DOHH2 (cell line): ENCODE measurements at regions not wholly inside any gene's neighbourhood (a gene's known extent, or its start where the extent isn't known, plus 50 kb on each side); places are given as distances from the start of the nearest gene placed in this dataset.

Experiments used
- H3F3A ChIP-seq: fragments of 200-600 bp; sonication (generic), shearing (Covaris generic); 2 replicates; pipeline ENCODE4 v1.6.0; 2016; ENCODE audit warnings: antibody characterized with exemption, mild to moderate bottlenecking; ENCODE audit not compliant: control insufficient read depth, insufficient read depth
- H3K27ac ChIP-seq: fragments of 200-600 bp; sonication (generic); 2 replicates; pipeline ENCODE4 v1.5.1; 2014; ENCODE audit warnings: low read depth, mild to moderate bottlenecking, low read length, moderate library complexity
- H3K27me3 ChIP-seq: fragments of 200-600 bp; sonication (generic); 2 replicates; pipeline ENCODE4 v1.6.1; 2014; ENCODE audit warnings: mild to moderate bottlenecking, low read length, mixed read lengths; ENCODE audit not compliant: control insufficient read depth
- H3K36me3 ChIP-seq: fragments of 200-600 bp; sonication (generic); 2 replicates; pipeline ENCODE4 v1.6.1; 2014; ENCODE audit warnings: mild to moderate bottlenecking, low read length, moderate library complexity, mixed read lengths; ENCODE audit not compliant: control insufficient read depth
- H3K4me1 ChIP-seq: fragments of 200-600 bp; sonication (generic); 2 replicates; pipeline ENCODE4 v1.6.1; 2014; ENCODE audit warnings: mild to moderate bottlenecking, low read length, mixed read lengths; ENCODE audit not compliant: control insufficient read depth
- H3K4me2 ChIP-seq: fragments of 200-600 bp; sonication (generic); 2 replicates; pipeline ENCODE4 v1.6.0; 2014; ENCODE audit warnings: mild to moderate bottlenecking, low read length, moderate library complexity
- H3K4me3 ChIP-seq: fragments of 200-600 bp; sonication (generic); 2 replicates; pipeline ENCODE4 v1.5.1; 2014; ENCODE audit warnings: mild to moderate bottlenecking, low read length, mixed read lengths
- H3K79me2 ChIP-seq: fragments of 200-600 bp; sonication (generic); 2 replicates; pipeline ENCODE4 v1.6.1; 2014; ENCODE audit warnings: mild to moderate bottlenecking, low read length, mixed read lengths; ENCODE audit not compliant: control insufficient read depth
- H3K9me2 ChIP-seq: fragments of 200-600 bp; sonication (generic); replicated peaks from 2 replicates; pipeline ENCODE4 v1.6.1; 2014; ENCODE audit warnings: mild to moderate bottlenecking, low read length, mixed read lengths; ENCODE audit not compliant: control insufficient read depth
- H3K9me3 ChIP-seq: fragments of 200-600 bp; sonication (generic); 2 replicates; pipeline ENCODE4 v1.6.1; 2014; ENCODE audit warnings: antibody characterized with exemption, low read length, mixed read lengths; ENCODE audit not compliant: control insufficient read depth, insufficient read depth
- H4K20me1 ChIP-seq: fragments of 200-600 bp; sonication (generic); 2 replicates; pipeline ENCODE4 v1.6.0; 2014; ENCODE audit warnings: low read depth, mild to moderate bottlenecking, antibody characterized with exemption, low read length, moderate library complexity; ENCODE audit not compliant: control insufficient read depth, insufficient read depth
- CTCF ChIP-seq: fragments of 200-600 bp; sonication (generic); IDR thresholded peaks from one replicate; pipeline ENCODE4 v1.5.1; 2014; ENCODE audit warnings: antibody characterized with exemption, mild to moderate bottlenecking, low read depth, low read length; ENCODE audit not compliant: poor library complexity, severe bottlenecking
- EZH2phosphoT487 ChIP-seq: fragments of 200-600 bp; sonication (generic); IDR thresholded peaks from 2 replicates; pipeline ENCODE4 v1.6.1; 2017; ENCODE audit warnings: borderline replicate concordance, mild to moderate bottlenecking, antibody characterized with exemption, low read length, moderate library complexity, mixed read lengths

- Histone ChIP-seq H3K27me3 (peaks cover 4% of the 10 kb centered on the region), H3K79me2 (no peaks in the 10 kb centered on the region), H4K20me1 (no peaks in the 10 kb centered on the region), H3K36me3 (no peaks in the 10 kb centered on the region), H3K27ac (no peak overlapping the region), H3K4me1 (no peaks in the 10 kb centered on the region), H3K4me3 (no peak overlapping the region), H3K4me2 (no peak overlapping the region), H3F3A (no peaks in the 10 kb centered on the region), H3K9me2 (no peaks in the 10 kb centered on the region), H3K9me3 (no peaks in the 10 kb centered on the region)
- no peak for TF ChIP-seq EZH2phosphoT487
- no peak for TF ChIP-seq CTCF
Observed at GRCh38 chr6:6891125-6891721, 216.5 kb upstream of the RREB1 start.

GRCh38 chr6:6891949-6892461 lies 215.8 kb upstream of the RREB1 start:
- no peaks in the 10 kb centered on the region for H3K4me1 ChIP-seq
- H3K27me3 ChIP-seq = peaks cover 6% of the 10 kb centered on the region
- no peaks in the 10 kb centered on the region for H3K9me3 ChIP-seq
- no peaks in the 10 kb centered on the region for H3K9me2 ChIP-seq
- no peak overlapping the region for H3K4me2 ChIP-seq
- no peaks in the 10 kb centered on the region for H3F3A ChIP-seq
- H3K36me3 ChIP-seq = no peaks in the 10 kb centered on the region
- no peaks in the 10 kb centered on the region for H3K79me2 ChIP-seq
- H3K27ac ChIP-seq = no peak overlapping the region
- no peaks in the 10 kb centered on the region for H4K20me1 ChIP-seq
- no peak overlapping the region for H3K4me3 ChIP-seq
- TF ChIP-seq CTCF = no peak
- TF ChIP-seq EZH2phosphoT487 = no peak

DNA sequence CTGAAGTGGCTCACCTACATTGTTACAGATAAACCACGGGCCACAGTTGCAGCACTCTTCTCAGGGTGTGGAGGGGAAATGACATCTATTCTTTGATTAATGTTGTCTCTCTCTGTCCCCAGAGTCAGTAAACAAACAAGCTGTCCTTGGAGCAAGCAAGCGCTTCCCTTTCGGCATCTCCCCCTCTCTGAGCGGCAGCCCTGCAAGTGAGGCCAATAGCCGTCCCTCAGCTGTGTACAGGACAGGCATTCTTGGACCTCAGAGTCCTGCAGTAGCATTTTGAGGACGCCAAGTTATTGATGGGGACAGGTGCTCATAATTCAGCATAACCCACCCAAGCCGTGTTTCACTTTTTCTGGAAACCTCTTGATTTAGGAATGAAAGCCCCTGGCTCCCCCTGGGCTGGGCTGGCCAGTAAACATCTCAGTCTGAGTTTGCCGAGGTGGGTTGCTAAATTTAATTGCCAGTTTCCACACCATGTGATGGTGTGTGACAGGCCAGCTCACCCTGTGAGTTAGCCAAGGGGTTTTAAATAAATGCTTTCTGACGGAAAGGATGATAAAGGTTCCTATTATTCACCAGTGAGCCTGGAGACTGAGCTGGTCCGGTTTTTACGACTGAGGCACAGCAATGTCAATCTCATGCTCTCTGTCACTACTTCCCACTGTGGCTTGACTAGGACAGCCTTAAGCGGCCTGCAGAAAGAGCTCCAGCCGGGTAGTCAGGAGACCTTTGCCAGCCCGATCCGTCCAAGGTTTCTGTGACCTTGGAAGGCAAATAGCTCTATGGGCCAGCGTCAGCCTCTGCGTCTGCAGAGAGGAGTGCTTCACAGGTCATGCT lies 214.8 kb upstream of the RREB1 start:
- no peaks in the 10 kb centered on the region for H3K9me2 ChIP-seq
- no peak overlapping the region for H3K27ac ChIP-seq
- no peaks in the 10 kb centered on the region for H3K36me3 ChIP-seq
- H3F3A ChIP-seq = no peaks in the 10 kb centered on the region
- H3K4me2 ChIP-seq = no peak overlapping the region
- no peak overlapping the region for H3K4me3 ChIP-seq
- no peaks in the 10 kb centered on the region for H4K20me1 ChIP-seq
- no peaks in the 10 kb centered on the region for H3K4me1 ChIP-seq
- no peaks in the 10 kb centered on the region for H3K79me2 ChIP-seq
- H3K27me3 ChIP-seq = peaks cover 12% of the 10 kb centered on the region
- TF ChIP-seq EZH2phosphoT487 = no peak
- no peak for TF ChIP-seq CTCF
- no peaks in the 10 kb centered on the region for H3K9me3 ChIP-seq
